ENCODE measurements at regions not wholly inside any gene's neighbourhood (a gene's known extent, or its start where the extent isn't known, plus 50 kb on each side); places are given as distances from the start of the nearest gene placed in this dataset.
"Not testable (repeated sequence)": the region's sequence is repeated elsewhere in the genome, so short reads cannot be mapped to it uniquely, and the experiment has no call there.

DNA sequence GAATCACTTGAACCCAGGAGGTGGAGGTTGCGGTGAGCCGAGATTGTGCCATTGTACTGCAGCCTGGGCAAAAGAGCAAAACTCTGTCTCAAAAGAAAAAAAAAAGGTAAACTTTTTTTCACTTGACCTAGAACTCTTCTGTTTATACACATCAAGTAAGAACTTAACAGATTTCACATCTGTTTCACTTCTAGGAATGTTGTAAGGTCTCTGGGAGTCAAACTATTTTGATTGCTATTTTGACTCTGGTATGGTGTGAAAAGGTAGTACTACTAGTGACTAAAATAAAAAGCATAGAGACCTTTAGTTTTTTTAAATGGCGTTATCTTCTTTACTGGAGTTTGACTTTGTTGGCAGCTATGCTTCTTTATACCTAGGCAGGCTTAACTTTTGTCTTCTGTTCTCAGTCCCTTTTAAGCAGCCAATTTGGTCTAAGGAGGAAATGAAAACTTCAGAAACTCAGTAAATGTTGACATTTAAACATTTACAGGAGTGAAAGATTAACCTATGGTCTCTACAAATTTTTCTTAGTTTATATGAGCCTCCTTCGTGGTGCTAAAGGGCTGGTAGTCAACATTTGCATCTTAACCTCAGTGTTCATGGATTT is 84.7 kb downstream of the METTL2B start:
- in situ Hi-C loops (cut with HindIII; ENCODE audit: low pct_ligation_motif_present, low pct_unique_long_range_greater_than_20kb, low sequenced_read_pairs): not testable (repeated sequence)
- peak; percentile 21 for DNase-seq

DNA sequence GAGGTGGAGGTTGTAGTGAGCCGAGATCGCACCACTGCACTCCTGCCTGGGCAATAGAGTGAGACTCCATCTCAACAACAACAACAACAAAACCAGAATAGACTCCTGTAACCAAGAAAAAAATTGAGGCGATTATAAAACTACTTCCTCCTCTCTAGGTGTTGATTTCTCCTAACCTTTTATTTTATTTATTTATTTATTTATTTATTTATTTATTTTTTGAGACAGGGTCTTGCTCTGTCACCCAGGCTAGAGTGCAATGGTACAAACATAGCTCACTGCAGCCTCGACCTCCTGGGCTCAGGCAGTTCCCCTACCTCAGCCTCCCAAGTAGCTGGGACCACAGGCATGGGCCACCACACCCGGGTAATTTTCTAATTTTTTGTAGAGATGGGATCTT is 86.2 kb downstream of the METTL2B start:
- DNase-seq; in situ Hi-C loops (cut with HindIII; ENCODE audit: low pct_ligation_motif_present, low pct_unique_long_range_greater_than_20kb, low sequenced_read_pairs): not testable (repeated sequence)

DNA sequence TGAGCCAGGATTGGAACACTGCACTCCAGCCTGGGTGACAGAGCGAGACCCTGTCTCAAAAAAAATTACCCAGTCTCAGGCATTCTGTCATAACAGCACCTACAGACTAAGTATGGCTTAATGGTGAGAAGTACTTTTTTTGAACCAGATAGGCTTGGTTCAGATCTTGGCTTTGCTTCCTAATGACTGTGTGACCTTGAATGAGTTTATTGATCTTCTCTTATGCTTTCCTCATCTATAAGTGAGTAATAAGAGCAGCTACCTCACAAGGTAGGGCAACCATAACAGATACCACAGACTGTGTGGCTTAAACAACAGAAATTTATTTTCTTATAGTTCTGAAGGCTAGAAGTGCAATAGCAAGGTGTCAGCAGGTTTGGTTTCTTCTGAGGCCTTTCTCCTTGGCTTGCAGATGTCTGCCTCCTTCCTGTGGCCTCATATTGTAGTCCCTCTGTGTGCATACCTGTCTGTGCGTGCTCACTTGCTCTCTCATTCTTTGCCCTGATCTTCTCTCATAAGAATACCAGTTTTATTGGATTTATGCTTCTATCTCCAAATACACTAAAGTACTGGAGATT is 87.7 kb downstream of the METTL2B start:
- in situ Hi-C loops (cut with HindIII; ENCODE audit: low pct_ligation_motif_present, low pct_unique_long_range_greater_than_20kb, low sequenced_read_pairs); DNase-seq: not testable (repeated sequence)

DNA sequence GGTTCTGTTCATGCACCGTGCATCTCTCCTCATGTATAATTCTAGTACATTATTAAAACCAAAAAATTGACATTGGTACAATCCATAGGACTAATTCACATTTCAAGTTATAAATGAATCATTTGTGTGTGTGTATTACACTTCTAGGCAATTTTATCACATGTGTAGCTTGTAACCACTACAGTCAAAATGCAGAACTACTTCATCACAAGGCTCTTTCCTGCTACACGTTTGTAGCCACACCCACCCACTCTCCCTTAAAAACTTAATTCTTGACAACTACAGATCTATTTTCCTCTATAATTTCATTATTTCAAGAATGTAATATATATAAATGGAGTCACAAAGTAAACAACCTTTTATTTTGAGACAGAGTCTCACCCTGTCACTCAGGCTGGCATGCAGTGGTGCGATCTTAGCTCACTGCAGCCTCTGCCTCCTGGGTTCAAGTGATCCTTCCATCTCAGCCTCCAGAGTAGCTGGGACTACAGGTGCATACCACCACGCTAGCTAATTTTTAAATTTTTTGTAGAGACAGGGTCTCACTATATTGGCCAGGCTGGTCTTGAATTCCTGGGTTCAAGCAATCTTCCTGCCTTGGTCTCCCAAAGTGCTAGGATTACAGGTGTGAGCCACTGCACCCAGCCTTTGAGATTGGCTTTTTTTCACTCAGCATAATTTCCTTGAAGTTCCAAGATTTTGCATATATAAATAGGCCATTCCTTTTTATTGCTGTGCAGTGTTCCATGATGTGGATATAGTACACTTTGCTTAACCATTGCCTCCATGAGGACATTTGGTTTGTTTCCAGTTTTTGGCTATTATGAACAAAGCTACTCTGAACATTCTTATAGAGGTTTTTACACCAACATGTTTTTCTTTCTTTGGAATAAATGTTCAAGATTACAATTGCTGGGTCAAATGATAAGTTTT is 88.7 kb downstream of the METTL2B start:
- DNase-seq: not testable (repeated sequence)

DNA sequence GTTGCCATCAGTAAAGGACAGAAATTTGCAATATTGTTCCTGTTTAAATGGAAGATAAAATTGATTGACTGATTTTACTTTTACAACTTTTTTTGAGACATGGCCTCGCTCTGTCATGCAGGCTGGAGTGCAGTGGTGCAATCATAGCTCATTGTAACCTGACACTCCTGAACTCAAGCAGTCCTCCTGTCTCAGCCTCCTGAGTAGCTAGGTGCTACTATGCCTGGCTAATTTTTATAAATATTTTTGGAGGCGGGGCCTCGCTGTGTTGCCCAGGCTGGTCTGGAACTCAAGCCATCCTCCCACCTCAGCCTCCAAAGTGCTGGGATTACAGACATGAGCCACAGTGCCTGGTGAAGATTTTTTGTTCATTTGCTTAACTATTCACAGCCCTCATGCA is 96.8 kb upstream of the GARIN1A start:
- in situ Hi-C loops (cut with HindIII; ENCODE audit: low pct_ligation_motif_present, low pct_unique_long_range_greater_than_20kb, low sequenced_read_pairs); DNase-seq: not testable (repeated sequence)

More for the DNA sequence above, 88.7 kb downstream of the METTL2B start:
- in situ Hi-C loops (cut with HindIII; ENCODE audit: low pct_ligation_motif_present, low pct_unique_long_range_greater_than_20kb, low sequenced_read_pairs): not testable (repeated sequence)

DNA sequence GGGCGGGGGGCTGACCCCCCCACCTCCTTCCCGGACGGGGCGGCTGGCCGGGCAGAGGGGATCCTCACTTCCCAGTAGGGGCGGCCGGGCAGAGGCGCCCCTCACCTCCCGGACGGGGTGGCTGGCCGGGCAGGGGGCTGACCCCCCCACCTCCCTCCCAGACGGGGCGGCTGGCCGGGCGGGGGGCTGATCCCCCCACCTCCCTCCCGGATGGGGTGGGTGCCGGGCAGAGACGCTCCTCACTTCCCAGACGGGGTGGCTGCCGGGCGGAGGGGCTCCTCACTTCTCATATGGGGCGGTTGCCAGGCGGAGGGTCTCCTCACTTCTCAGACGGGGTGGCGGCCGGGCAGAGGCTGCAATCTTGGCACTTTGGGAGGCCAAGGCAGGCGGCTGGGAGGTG is 95.1 kb upstream of the GARIN1A start:
- DNase-seq; in situ Hi-C loops (cut with HindIII; ENCODE audit: low pct_ligation_motif_present, low pct_unique_long_range_greater_than_20kb, low sequenced_read_pairs): not testable (repeated sequence)

DNA sequence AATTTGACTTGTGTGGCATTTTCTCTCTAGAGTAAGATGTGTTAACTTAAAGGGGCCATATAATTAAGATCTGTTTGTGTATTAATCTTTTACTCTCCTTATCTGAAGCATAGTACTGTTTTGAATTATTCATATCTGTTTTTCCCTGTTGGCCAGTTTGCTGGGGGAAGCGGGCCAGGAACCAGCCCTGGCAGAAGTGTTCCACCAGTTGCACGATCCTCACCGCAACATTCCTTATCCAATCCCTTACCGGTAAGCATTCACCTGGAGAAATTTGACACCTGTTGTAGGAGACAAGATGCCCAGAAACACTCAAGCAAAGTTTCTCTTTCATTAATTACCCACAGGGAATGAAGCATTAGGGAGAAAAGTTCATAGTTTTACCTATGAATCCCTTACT is 92.2 kb upstream of the GARIN1A start:
- in situ Hi-C loops (cut with HindIII; ENCODE audit: low pct_ligation_motif_present, low pct_unique_long_range_greater_than_20kb, low sequenced_read_pairs); DNase-seq: not testable (repeated sequence)

DNA sequence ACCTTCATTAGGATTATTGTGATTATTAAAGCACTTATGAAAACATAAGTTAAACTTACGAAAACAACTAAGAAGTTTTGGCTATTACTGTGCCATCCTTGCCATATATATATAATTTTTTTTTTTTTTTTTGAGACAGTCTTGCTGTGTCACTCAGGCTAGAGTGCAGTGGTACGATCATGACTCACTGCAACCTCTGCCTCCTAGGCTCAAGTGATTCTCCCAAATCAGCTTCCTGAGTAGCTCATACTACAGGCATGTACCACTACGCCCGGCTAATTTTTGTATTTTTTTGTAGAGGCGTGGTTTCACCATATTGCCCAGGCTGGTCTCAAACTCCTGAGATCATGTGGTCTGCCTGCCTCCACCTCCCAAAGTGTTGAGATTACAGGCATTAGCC is 91.0 kb upstream of the GARIN1A start:
- DNase-seq: peak; percentile 31
- in situ Hi-C loops (cut with HindIII; ENCODE audit: low pct_ligation_motif_present, low pct_unique_long_range_greater_than_20kb, low sequenced_read_pairs): not testable (repeated sequence)

DNA sequence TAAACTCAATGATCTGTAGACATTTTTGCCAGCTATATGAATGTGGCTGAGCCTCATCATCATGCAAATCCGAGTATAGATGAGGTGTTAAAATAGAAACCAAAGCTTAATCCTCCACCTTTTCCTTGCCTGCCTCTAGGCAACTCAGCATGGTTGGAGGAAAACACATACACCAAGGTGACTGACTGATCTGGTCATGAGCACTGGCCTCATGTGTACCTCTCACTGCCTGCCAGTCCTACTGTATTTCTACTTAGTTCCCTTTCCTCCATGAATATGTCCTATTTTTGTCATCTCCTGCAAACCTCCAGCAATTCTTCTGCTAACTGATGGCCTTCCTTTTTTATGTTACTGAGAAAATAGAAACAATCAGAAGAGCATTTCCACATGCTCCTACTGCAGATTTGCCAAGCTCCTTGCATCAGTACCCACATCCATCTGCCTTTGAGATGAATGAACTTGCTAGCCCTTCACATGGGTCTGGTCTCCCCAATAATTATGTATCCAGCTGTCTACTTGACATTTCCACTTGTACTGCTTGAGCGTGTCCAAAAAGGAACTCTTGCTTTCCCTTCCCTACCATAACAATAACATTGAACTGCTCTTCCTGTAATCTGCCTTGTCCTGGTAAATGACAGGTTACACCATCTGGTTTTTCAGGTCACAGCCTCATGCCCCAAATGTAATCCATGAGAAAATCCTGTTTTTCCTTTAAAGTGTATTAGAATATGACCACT is 90.1 kb upstream of the GARIN1A start:
- DNase-seq; in situ Hi-C loops (cut with HindIII; ENCODE audit: low pct_ligation_motif_present, low pct_unique_long_range_greater_than_20kb, low sequenced_read_pairs): not testable (repeated sequence)

DNA sequence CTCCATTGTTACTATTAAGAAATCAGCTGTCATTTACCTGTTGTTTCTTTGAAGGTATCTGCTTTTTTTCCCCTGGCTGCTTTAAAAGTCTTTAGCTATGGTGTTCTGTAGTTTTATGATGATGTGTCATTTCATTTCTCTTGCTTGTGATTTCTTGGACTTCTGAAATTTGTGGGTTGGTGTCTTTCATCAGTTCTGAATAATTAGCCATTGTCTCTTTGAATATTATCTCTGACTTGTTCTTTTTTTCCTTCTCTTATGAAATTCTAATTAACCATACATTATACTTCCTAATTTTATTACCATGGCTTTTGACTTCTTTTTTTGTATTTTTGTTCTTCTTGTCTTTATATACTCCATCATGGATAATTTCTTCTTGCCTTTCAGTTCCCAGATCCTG is 85.4 kb upstream of the GARIN1A start:
- in situ Hi-C loops (cut with HindIII; ENCODE audit: low pct_ligation_motif_present, low pct_unique_long_range_greater_than_20kb, low sequenced_read_pairs); DNase-seq: not testable (repeated sequence)

DNA sequence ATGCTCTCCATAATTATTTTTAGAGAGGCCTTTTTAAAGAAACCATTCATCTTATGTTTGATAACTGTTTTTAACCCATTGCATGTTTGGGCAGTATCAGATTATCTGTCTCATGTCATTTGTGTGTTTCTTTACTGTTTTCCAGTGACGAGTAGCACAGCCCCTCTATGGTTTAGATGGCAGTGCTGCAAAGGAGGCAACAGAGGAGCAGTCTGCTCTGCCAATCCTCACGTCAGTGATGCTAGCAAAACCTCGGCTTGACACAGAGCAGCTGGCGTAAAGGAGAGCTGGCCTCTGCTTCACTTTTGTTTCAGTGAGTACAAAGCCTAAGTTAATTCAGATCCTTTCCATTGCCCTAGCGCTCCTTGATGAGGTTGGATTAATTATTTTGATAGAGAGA is 80.4 kb upstream of the GARIN1A start:
- DNase-seq: no peak
- in situ Hi-C loops (cut with HindIII; ENCODE audit: low pct_ligation_motif_present, low pct_unique_long_range_greater_than_20kb, low sequenced_read_pairs): no loop called here

DNA sequence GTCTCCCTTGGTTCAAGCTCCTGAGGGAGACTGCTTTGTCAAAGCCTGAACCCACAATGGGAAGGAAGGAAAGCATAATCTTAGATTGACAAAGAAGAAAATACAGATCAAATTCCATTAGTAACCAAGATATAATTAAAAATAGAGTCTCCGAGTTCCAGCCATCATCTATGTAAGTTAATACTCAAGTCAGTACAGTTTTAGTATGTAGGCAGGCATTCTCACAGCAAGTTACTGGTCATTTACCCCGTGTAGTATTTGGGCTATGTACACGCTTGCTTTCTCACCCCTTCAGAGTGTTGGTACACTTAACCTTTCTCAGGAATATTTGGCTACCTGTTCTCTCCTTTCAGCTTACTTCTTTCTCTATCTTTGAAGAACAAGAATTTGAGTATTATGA is 79.9 kb upstream of the GARIN1A start:
- in situ Hi-C loops (cut with HindIII; ENCODE audit: low pct_ligation_motif_present, low pct_unique_long_range_greater_than_20kb, low sequenced_read_pairs); DNase-seq: not testable (repeated sequence)

DNA sequence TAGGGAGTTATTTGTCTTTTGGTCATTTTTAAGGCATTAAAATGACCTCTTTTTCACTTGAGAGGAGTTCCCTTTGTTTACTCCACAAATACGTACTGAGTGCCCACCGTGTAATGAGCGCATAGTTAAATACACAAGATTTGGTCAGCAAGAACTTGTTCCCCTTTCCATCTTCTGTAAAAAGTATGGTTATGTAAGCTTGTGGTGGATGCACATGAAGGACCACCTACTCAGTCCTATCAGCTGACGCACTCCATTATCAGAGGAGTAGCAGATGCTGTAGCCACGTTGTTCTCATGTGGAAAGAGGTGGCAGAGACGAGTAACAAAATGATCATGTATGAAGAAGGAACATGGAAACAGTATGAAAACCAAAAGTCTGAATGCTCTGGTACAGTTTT is 78.0 kb upstream of the GARIN1A start:
- in situ Hi-C loops (cut with HindIII; ENCODE audit: low pct_ligation_motif_present, low pct_unique_long_range_greater_than_20kb, low sequenced_read_pairs); DNase-seq: not testable (repeated sequence)

DNA sequence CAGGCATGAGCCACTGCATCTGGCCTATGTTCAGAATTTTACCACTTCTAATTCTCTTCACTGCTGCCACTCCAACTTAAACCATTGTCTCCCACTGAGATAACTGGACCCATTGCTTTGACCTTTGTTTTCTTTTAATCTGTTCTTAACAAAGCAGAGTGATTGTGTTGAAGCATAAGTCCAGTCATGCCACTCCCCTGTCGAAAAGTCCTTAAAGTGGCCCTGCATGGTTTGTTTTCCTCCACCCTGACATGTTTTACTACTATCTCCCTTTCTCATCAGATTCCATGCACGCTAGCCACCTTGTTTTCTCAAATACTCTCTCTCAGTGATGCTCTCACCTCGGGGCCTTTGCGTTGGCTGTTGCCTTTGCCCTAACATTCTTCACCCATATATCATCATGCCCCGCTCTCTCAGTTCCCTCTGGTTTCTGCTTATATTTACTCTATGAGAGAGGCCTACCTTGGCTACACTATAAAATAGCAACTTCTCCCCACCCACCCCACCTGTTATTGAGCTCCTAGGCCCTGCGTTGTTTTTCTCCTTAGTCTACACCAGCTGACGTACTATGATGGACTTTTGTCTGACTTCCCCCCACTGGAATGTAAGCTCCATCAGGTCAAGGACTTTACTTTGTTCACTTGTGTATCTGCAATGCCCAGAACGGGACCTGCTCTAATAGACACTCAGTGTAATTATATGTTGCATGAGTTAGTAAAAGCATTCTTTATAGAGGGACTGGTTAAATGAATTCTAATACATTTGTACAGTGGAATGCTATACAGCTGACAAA is 75.6 kb upstream of the GARIN1A start:
- in situ Hi-C loops (cut with HindIII; ENCODE audit: low pct_ligation_motif_present, low pct_unique_long_range_greater_than_20kb, low sequenced_read_pairs); DNase-seq: not testable (repeated sequence)

DNA sequence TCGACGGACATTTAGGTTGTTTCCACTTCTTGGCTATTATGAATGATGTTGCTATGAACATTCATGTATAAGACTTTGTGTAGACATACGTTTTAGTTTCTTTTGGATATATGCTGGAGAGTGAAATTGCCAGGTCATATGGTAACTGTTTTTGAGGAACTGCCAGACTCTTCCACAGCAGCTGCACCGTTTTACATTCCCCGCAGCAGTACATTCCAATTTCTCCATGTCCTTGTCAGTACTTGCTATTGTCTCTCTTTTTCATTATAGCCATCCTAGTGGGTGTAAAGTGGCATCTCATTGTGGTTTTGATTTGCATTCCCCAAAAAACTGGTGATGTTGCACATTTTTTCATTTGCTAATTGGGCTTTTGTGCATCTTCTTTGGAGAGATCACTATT is 73.1 kb upstream of the GARIN1A start:
- DNase-seq; in situ Hi-C loops (cut with HindIII; ENCODE audit: low pct_ligation_motif_present, low pct_unique_long_range_greater_than_20kb, low sequenced_read_pairs): not testable (repeated sequence)

DNA sequence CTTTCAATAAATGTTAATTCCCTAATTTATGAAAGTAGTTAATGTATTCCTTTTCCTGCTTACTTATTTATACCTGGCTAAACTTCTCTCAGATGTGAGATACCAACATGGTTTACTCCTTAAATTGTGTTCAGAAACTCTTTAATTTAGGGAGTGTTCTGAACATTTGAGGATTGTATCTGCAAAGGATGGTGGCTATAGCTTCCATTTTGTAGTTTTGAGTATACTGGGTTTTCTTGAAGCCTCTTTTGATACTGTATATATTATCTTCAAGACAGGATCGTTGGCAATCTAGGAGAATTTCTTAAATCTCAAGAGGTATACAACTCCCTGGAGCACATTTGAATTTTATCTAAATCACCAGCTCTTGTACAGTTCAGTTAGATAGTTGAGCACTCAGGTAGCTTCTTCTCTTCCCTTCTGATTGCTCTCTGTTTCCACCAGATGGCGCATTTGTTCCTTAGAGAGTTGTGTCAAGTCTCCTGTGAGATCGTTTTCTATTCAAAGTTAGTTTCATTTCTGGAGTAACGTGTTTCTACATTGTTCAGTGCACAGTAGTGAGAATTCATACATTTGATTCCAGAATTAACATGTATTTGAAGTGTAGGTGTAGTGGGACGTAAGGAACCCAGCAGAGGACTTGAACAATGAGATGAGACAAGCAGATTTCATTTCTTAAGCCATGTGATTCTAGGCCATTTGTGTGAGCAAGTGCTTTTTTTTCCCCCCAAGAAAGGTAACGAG is 63.2 kb upstream of the GARIN1A start:
- peak; percentile 81 for DNase-seq
- in situ Hi-C loops (cut with HindIII; ENCODE audit: low pct_ligation_motif_present, low pct_unique_long_range_greater_than_20kb, low sequenced_read_pairs): not testable (repeated sequence)

DNA sequence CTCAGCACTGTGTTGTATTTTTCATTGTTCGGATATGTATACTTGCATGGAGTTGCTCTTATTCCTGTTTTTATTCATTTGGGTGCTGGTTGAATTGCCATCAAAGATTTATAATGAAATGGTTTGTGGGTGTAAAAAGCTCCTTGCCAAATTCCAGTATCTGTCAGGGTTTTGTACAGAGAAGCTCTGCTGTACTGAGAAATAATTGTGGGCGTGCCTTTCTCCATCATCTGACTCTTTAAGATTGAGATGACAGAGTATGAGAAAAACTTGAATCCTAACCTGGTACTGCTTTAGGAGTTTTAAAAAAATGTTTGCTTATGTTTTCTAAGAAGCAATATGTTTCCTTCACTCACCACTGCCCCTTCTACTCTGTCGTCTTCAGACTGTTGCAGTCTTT is 58.7 kb upstream of the GARIN1A start:
- in situ Hi-C loops (cut with HindIII; ENCODE audit: low pct_ligation_motif_present, low pct_unique_long_range_greater_than_20kb, low sequenced_read_pairs); DNase-seq: not testable (repeated sequence)
